ENCODE measurements at regions not wholly inside any gene's neighbourhood (a gene's known extent, or its start where the extent isn't known, plus 50 kb on each side); places are given as distances from the start of the nearest gene placed in this dataset.
"Not testable (repeated sequence)": the region's sequence is repeated elsewhere in the genome, so short reads cannot be mapped to it uniquely, and the experiment has no call there.

DNA sequence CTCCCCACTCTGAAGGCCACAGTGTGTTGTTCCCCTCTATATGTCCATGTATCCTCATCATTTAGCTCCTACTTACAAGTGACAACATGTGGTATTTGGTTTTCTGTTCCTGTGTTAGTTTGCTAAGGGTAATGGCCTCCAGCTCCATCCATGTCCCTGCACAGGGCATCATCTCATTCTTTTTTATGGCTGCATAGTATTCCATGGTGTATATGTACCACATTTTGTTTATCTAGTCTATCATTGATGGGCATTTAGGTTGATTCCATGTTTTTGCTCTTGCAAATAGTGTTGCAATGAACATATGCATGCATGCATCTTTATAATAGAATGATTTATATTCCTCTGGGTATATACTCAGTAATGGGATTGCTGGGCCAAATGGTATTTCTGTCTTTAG lies 135.8 kb upstream of the ELL2 start:
- H3K4me1 Mint-ChIP-seq; POLR2A ChIA-PET; DNase-seq; H3K27me3 Mint-ChIP-seq; H3K36me3 Mint-ChIP-seq; H3K9me3 Mint-ChIP-seq; H3K4me3 Mint-ChIP-seq; H3K27ac Mint-ChIP-seq; ATAC-seq (ENCODE audit: low read depth): not testable (repeated sequence)

DNA sequence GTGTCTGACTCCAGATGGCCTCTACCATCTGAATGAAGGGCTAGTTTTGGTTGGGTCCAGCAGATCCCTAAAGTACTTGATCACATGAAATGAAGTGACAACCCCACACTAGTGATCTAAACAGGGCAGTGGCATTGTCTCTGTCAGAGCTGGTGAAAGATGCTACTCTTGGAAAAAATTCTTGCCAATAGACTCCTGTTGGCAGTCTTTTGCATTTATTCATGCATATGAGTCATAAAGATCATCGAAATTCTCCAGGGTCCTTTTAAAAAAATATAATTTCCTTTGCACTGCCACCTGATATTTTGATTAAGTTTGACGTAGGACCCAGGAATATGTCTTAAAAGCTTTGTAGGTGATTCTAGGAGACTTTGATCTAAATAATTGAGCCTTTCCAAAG lies 135.1 kb upstream of the ELL2 start:
- ATAC-seq (ENCODE audit: low read depth): no peak
- DNase-seq: no peak
- Mint-ChIP-seq H3K4me3 (no peak overlapping the region), H3K27me3 (no peaks in the 10 kb centered on the region), H3K4me1 (no peaks in the 10 kb centered on the region), H3K36me3 (no peaks in the 10 kb centered on the region), H3K9me3 (no peaks in the 10 kb centered on the region), H3K27ac (no peak overlapping the region)
- POLR2A ChIA-PET: no interaction called here

DNA sequence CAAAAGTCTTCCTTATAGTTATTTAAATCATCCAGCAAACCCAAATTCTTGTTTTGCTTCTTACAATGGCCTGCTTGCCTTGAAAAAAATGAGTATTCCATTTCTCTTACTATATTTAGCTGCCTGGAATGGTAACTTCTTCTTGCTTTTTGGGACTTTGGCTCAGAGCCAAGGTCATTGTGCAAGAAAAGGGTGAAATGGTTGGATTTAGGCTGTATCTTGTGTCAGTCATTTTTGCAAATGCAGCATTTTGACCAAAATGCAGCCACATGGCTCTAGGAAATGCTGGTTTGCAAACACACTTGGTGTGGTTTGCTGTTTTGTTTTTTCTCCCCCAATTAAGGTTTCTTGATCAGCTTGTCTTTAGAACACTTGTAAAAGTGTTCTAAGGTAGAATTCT lies 133.3 kb upstream of the ELL2 start:
- no peak overlapping the region for H3K4me3 Mint-ChIP-seq
- no peaks in the 10 kb centered on the region for H3K9me3 Mint-ChIP-seq
- no peaks in the 10 kb centered on the region for H3K36me3 Mint-ChIP-seq
- no peaks in the 10 kb centered on the region for H3K27me3 Mint-ChIP-seq
- ATAC-seq (ENCODE audit: low read depth) (no peak), DNase-seq (no peak)
- POLR2A ChIA-PET: no interaction called here
- H3K4me1 Mint-ChIP-seq: no peaks in the 10 kb centered on the region
- H3K27ac Mint-ChIP-seq: no peak overlapping the region

DNA sequence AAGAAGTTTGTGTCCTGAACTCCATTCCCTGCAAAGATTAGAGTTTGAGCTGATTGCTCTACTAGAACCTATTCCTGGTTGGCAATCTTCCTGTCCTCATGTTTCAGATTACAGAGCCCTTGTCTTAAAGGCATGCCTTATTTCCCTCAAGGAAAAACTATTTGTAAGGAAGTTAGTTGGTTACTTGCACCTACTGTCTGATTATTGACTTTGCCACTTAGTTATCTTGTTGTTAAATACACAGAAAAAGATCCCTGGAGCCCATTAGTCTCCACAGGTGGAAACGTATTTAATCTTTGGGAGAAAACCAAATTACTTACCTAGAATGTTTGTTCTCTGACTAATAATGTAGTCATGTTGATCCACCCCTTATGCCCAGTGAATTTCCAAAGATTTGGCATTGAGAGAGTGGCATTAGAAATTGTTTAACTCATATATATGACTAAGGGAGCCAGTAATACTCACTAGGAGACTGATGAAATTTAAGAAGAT lies 132.3 kb upstream of the ELL2 start:
- Mint-ChIP-seq H3K9me3 (no peaks in the 10 kb centered on the region), H3K4me3 (no peak overlapping the region), H3K27me3 (no peaks in the 10 kb centered on the region), H3K27ac (no peak overlapping the region), H3K36me3 (no peaks in the 10 kb centered on the region), H3K4me1 (no peaks in the 10 kb centered on the region)
- POLR2A ChIA-PET: no interaction called here
- no peak for ATAC-seq (ENCODE audit: low read depth)
- DNase-seq: no peak

DNA sequence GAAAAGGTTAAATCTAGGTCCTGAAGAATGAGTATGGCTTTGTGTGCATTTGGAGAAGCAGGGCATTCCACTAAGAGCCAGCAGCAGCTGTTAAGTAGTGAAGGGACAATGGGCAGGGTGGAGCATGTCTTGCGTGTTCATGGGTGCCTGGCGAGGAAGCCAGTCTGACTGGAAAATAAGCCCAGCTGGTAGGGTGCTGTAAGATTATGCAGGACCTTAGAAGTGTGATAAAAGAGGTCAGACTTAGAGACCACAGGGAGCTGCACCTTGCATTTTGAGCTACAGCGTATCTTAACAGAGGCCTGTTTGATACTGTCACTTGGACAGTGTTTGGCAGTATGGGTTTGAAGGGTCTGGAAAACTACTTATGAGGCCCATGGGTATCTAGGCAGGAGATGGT lies 131.7 kb upstream of the ELL2 start:
- H3K9me3 Mint-ChIP-seq: no peaks in the 10 kb centered on the region
- DNase-seq (no peak), ATAC-seq (ENCODE audit: low read depth) (no peak)
- no peaks in the 10 kb centered on the region for H3K4me1 Mint-ChIP-seq
- POLR2A ChIA-PET: no interaction called here
- no peak overlapping the region for H3K4me3 Mint-ChIP-seq
- H3K27ac Mint-ChIP-seq: no peak overlapping the region
- H3K27me3 Mint-ChIP-seq: no peaks in the 10 kb centered on the region
- no peaks in the 10 kb centered on the region for H3K36me3 Mint-ChIP-seq

DNA sequence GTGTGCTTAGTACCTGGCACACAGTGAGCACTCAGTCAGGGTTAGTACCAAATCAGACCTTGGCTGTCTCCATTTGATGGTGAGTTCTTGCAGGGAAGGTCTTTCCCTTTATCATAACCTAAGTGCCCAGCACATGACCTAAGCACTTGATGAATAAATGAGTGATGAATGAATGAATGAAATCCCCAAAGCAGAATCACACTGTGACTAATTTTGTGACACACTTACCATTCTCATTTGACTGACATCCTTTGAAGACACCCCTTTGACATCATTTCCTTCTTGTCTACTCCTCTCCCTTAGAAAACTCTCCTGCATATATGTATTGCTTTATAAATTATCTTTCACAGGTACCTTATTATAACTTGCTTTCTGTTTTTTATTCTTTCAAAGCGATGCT lies 130.2 kb upstream of the ELL2 start:
- Mint-ChIP-seq H3K27me3 (peaks cover 7% of the 10 kb centered on the region), H3K27ac (no peak overlapping the region), H3K4me1 (no peaks in the 10 kb centered on the region), H3K36me3 (no peaks in the 10 kb centered on the region), H3K4me3 (no peak overlapping the region), H3K9me3 (no peaks in the 10 kb centered on the region)
- POLR2A ChIA-PET: no interaction called here
- DNase-seq (no peak), ATAC-seq (ENCODE audit: low read depth) (no peak)

DNA sequence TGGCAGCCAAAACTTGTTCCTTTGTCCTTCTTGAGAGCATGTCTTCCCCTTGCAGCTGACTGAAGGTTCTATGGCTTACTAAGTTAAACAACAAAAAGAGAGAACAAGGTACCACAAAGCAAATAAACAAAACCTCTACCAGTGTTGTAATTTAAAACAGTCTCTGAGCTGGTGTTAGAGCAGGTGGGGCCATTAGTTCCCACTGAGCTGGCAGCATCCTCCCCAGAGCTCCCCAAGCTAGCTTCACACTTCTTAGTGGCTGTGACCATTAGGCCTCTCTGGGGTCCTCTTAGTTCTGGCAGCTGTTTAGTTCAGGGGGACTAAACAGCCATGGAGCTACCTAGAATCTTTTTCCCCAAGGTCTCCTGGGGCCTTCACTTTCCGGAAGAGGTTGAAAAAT lies 128.6 kb upstream of the ELL2 start:
- H3K27ac Mint-ChIP-seq: no peak overlapping the region
- no peaks in the 10 kb centered on the region for H3K9me3 Mint-ChIP-seq
- ATAC-seq (ENCODE audit: low read depth) (no peak), DNase-seq (no peak)
- POLR2A ChIA-PET: no interaction called here
- H3K4me3 Mint-ChIP-seq: no peak overlapping the region
- no peaks in the 10 kb centered on the region for H3K4me1 Mint-ChIP-seq
- no peaks in the 10 kb centered on the region for H3K36me3 Mint-ChIP-seq
- H3K27me3 Mint-ChIP-seq: peaks cover 10% of the 10 kb centered on the region

DNA sequence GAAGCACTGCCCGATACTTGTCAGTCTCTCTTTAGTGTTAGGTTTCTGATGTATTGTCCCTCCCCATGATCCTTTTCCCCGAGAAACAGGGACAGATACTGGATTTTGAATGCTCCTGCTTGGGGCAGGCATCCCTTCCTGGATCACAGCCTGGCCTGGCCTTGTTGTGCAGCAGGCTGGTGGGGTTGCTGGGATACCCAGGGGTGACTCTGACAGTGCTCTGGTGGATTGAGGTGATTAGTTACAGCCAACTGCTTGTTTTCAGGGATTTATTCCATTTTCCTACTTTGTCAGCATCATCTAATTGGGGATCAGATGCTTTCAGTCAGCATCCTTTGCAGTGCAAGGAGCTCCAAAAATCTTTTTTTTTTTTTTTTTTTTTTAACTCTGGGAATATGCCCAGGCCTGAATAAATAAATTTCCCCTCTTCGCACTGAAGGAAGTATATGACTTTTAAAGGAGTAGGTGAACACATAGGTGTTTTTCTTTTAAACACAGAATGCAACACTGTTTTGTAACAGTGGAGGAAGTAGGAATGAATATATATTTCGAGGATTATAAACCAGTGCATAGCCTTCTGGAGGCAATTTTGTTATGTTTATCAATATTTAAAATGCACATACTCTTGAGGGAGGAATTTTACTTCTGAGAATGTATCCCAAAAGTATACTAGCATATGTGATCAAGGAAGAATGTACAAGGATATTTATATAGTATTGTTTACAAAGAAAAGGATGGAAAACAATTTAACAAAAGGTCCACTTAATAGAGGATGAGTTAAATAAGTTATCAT lies 127.3 kb upstream of the ELL2 start:
- no peaks in the 10 kb centered on the region for H3K36me3 Mint-ChIP-seq
- no peak for DNase-seq
- no peak for ATAC-seq (ENCODE audit: low read depth)
- H3K27me3 Mint-ChIP-seq: peaks cover 14% of the 10 kb centered on the region
- no peak overlapping the region for H3K27ac Mint-ChIP-seq
- H3K4me1 Mint-ChIP-seq: no peaks in the 10 kb centered on the region
- POLR2A ChIA-PET: no interaction called here
- H3K4me3 Mint-ChIP-seq: no peak overlapping the region
- H3K9me3 Mint-ChIP-seq: no peaks in the 10 kb centered on the region

DNA sequence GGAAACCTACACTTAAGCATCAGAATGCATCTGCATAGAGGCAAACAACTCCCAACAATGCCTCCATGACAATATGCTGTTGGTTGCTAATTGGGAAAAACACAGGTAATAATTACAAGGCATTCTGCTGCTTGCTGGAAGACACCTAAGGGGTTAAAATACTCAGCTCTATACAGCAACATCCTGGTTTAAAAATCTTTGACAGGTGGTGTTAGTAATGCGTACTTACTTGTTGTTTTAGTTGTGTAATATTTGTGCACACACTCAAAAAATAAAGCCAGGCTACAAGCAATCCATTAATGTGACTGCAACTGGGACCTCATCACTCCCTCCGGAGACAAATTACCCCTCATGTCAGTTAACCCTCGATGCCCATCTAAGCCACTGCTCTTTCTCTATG lies 126.3 kb upstream of the ELL2 start:
- no peak overlapping the region for H3K27ac Mint-ChIP-seq
- no peaks in the 10 kb centered on the region for H3K9me3 Mint-ChIP-seq
- peaks cover 2% of the 10 kb centered on the region for H3K4me1 Mint-ChIP-seq
- DNase-seq (no peak), ATAC-seq (ENCODE audit: low read depth) (no peak)
- H3K4me3 Mint-ChIP-seq: no peak overlapping the region
- POLR2A ChIA-PET: no interaction called here
- no peaks in the 10 kb centered on the region for H3K36me3 Mint-ChIP-seq
- H3K27me3 Mint-ChIP-seq: peaks cover 18% of the 10 kb centered on the region

DNA sequence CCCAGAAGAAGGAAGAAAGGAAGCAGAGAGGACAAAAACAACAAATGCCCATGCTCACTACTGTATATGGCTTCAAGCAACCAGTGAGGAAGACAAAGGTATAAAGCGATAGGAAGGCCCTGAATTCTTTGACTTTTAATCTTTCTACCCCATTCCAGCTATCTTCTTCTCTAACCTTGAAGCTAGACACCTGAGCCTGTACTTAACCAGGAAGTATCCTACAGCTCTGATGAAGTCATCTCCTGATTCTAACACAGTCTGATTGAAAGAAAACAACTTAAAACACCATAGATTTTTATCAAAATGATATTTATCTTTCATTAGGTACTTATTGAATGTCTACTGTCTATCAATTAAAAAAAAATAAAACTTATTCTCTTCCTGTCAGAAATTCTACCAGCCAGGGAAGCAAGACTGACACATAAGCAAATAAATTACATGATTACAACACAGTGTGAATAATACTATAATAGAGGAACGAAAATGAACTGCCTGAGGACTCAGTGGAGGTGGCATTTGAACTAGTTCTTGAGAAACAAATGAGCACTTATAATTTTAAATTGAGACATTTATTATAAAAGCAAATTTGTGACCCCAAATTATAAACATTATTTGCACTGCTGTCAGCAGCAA lies 123.3 kb upstream of the ELL2 start:
- H3K4me3 Mint-ChIP-seq: no peak overlapping the region
- POLR2A ChIA-PET: no interaction called here
- DNase-seq (no peak), ATAC-seq (ENCODE audit: low read depth) (no peak)
- peaks cover 18% of the 10 kb centered on the region for H3K27me3 Mint-ChIP-seq
- no peaks in the 10 kb centered on the region for H3K9me3 Mint-ChIP-seq
- H3K36me3 Mint-ChIP-seq: peaks cover 2% of the 10 kb centered on the region
- H3K27ac Mint-ChIP-seq: no peak overlapping the region
- H3K4me1 Mint-ChIP-seq: peaks cover 2% of the 10 kb centered on the region

DNA sequence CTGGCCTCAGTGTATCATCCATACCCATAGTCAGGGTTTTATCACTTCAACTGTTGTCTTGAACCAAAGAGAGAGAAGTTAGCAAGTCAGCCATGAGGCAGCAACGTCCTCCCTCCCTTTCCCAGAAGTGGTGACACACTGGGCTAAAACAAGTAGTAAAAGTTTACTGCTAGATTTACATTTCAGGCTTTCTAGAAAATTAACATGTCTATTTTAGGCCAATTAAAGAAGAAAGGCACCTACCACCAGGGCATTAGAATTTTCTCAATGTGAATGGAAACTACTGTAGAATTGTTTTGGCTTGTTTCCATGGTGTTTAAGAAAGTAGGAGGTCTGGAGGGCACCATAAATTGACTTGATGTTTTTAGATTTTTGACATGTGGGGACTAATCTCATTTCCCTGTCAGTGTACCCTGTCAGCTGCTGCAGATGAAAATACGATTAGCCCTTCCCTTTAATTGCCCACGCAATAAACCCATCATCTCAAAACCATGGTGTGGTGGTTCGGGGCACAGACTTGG lies 121.8 kb upstream of the ELL2 start:
- ATAC-seq (ENCODE audit: low read depth) (no peak), DNase-seq (no peak)
- no peaks in the 10 kb centered on the region for H3K9me3 Mint-ChIP-seq
- POLR2A ChIA-PET: no interaction called here
- peaks cover 2% of the 10 kb centered on the region for H3K36me3 Mint-ChIP-seq
- H3K4me3 Mint-ChIP-seq: no peak overlapping the region
- H3K4me1 Mint-ChIP-seq: peaks cover 2% of the 10 kb centered on the region
- peaks cover 20% of the 10 kb centered on the region for H3K27me3 Mint-ChIP-seq
- no peak overlapping the region for H3K27ac Mint-ChIP-seq

DNA sequence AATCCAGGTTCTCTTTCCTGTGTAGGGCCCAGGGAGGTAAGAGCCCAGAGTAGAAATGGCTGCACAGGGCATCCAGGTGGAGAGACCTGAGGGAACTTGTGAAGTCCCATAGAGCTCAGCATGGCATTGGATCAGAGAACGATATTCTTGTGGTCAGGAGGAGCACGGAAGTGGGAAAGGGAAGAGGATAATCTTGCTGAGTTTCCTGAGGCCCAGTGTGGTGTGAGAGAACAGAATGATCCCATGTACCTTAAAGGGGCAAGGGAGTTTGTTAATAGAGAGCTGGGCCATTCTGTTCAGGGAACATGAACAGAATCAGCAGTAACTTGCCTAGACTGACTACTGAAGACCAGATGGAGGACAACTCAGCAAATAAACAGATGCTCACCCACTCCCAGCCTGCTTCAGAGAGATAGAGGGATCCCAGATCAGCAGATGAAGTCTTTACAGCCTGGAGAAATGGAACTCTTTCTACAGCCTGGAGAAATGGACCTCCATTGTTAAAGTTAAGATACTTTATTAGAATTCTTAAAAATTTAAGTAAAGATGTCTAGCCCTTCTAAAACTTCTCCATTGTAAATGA lies 119.7 kb upstream of the ELL2 start:
- DNase-seq: no peak
- Mint-ChIP-seq H3K27me3 (peaks cover 13% of the 10 kb centered on the region), H3K36me3 (peaks cover 2% of the 10 kb centered on the region), H3K27ac (no peak overlapping the region), H3K9me3 (no peaks in the 10 kb centered on the region), H3K4me3 (no peak overlapping the region), H3K4me1 (peaks cover 2% of the 10 kb centered on the region)
- POLR2A ChIA-PET: no interaction called here
- ATAC-seq (ENCODE audit: low read depth): no peak

DNA sequence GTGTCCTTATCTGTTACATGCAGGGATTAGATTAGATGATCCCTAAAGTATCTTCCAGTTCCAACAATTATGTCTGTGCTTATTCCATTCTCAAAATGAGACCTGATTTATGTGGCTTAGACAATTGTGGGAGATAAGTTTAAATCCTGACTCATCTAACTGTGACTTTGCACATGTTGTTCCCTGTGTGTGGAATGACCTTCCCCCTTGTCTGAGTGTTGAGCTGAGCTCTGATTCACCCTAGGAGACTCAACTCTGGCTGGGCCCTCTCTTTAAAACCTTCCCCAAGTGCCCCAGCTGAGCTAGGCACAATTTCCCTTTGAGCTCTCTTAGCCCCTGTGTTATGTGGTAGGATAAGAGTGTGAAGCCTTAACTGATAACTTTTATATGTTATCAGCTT lies 118.9 kb upstream of the ELL2 start:
- peaks cover 2% of the 10 kb centered on the region for H3K36me3 Mint-ChIP-seq
- ATAC-seq (ENCODE audit: low read depth) (no peak), DNase-seq (no peak)
- peaks cover 10% of the 10 kb centered on the region for H3K27me3 Mint-ChIP-seq
- no peaks in the 10 kb centered on the region for H3K9me3 Mint-ChIP-seq
- H3K27ac Mint-ChIP-seq: no peak overlapping the region
- H3K4me3 Mint-ChIP-seq: no peak overlapping the region
- POLR2A ChIA-PET: no interaction called here
- peaks cover 2% of the 10 kb centered on the region for H3K4me1 Mint-ChIP-seq

DNA sequence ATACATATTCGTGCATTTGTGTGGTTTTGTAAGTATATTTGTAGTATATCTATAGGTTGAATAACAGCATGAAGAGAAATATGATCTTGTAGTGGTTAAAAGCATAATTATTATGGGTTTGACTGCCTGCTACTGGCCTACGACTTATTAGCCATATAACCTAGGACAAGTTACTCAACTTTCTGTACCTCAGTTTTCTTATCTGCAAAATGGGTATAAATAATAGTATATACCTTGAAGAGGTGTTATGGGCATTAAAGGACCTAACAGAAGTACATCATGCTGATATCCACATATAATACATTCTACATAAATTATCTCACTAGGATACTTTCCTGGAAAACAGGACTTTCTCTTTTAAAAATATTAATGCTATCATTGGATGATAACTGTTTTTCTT lies 118.3 kb upstream of the ELL2 start:
- Mint-ChIP-seq H3K4me1 (peaks cover 2% of the 10 kb centered on the region), H3K9me3 (no peaks in the 10 kb centered on the region), H3K27ac (no peak overlapping the region), H3K36me3 (peaks cover 2% of the 10 kb centered on the region), H3K27me3 (peaks cover 10% of the 10 kb centered on the region), H3K4me3 (no peak overlapping the region)
- ATAC-seq (ENCODE audit: low read depth): no peak
- POLR2A ChIA-PET: no interaction called here
- no peak for DNase-seq

Measured in activated naive CD8-positive, alpha-beta T cell treated with anti-CD3 and anti-CD28 coated beads, Interleukin-2, amount 10 ng/mL, durations not matched to agents 7 days and 5 days (primary cell).